LNCaP clone FGC (cell line): ENCODE measurements at regions not wholly inside any gene's neighbourhood (a gene's known extent, or its start where the extent isn't known, plus 50 kb on each side); places are given as distances from the start of the nearest gene placed in this dataset.

ENCODE experiments used
- DNase-seq: peaks from one replicate; pipeline ENCODE4 v3.0.0-alpha.2; 2011; ENCODE audit warnings: low read depth
- H3K4me3 ChIP-seq: 2 replicates; pipeline ENCODE4 v1.5.1; 2011; ENCODE audit warnings: mild to moderate bottlenecking, low read depth, low read length, control low read depth
- CTCF ChIP-seq: IDR thresholded peaks from 2 replicates; pipeline ENCODE4 v1.5.1; 2012; ENCODE audit warnings: mild to moderate bottlenecking; ENCODE audit not compliant: control insufficient read depth, insufficient read depth; ENCODE audit errors: extremely low read depth

- no peak for DNase-seq
- no peak overlapping the region for H3K4me3 ChIP-seq
- no peak for TF ChIP-seq CTCF
Measured at GRCh38 chrX:51437521-51437920, 58.9 kb downstream of the NUDT11 start.

GRCh38 chrX:51435101-51435500 is 61.3 kb downstream of the NUDT11 start:
- TF ChIP-seq CTCF, result no peak
- no peak for DNase-seq
- no peak overlapping the region for H3K4me3 ChIP-seq

GRCh38 chrX:51421972-51422597 is 74.3 kb downstream of the NUDT11 start:
- no peak for TF ChIP-seq CTCF
- H3K4me3 ChIP-seq, result no peak overlapping the region
- DNase-seq, result no peak

GRCh38 chrX:51420610-51421009 is 75.8 kb downstream of the NUDT11 start:
- TF ChIP-seq CTCF, result peak; percentile 50
- H3K4me3 ChIP-seq, result no peak overlapping the region
- peak; percentile 1 for DNase-seq

GRCh38 chrX:51408462-51408861 is 75.8 kb downstream of the NUDT10 start:
- DNase-seq, result no peak
- no peak overlapping the region for H3K4me3 ChIP-seq
- no peak for TF ChIP-seq CTCF

- H3K4me3 ChIP-seq, result no peak overlapping the region
- TF ChIP-seq CTCF, result no peak
- DNase-seq, result no peak
Measured at GRCh38 chrX:51407520-51408409, 75.1 kb downstream of the NUDT10 start.
